ENCODE measurements at regions not wholly inside any gene's neighbourhood (a gene's known extent, or its start where the extent isn't known, plus 50 kb on each side); places are given as distances from the start of the nearest gene placed in this dataset.

GRCh38 chr7:124647630-124648306 lies 117.8 kb downstream of the GPR37 start:
- no peak for TF ChIP-seq CTCF (IDR thresholded peaks at IDR 0.05)
- TF ChIP-seq EZH2phosphoT487 (IDR thresholded peaks at IDR 0.05) = no peak
- TF ChIP-seq EZH2 (IDR thresholded peaks at IDR 0.05) = no peak
